Astrocyte (in vitro differentiated cells and primary cell): ENCODE measurements at regions not wholly inside any gene's neighbourhood (a gene's known extent, or its start where the extent isn't known, plus 50 kb on each side); places are given as distances from the start of the nearest gene placed in this dataset.

Experiments
- DNase-seq: peaks from one replicate; pipeline ENCODE4 v3.0.0-alpha.2; 2010; ENCODE audit warnings: low read depth
- FAIRE-seq: peaks from 2 replicates; lab custom pipeline; 2011; peaks lifted over from hg19 to GRCh38; lab: Jason Lieb, UNC
- H2AFZ ChIP-seq: 2 replicates; pipeline ENCODE4 v1.6.0; 2012; ENCODE audit warnings: low read depth, low read length, inconsistent platforms
- H3K27ac ChIP-seq: 2 replicates; pipeline ENCODE4 v1.5.1; 2011; ENCODE audit warnings: low read depth, low read length, inconsistent platforms
- H3K27me3 ChIP-seq: 2 replicates; pipeline ENCODE4 v1.6.0; 2011; ENCODE audit warnings: low read length, inconsistent platforms; ENCODE audit not compliant: insufficient read depth
- H3K36me3 ChIP-seq: 2 replicates; pipeline ENCODE4 v1.5.1; 2011; ENCODE audit warnings: low read length, inconsistent platforms; ENCODE audit not compliant: insufficient read depth
- H3K4me1 ChIP-seq: 2 replicates; pipeline ENCODE4 v1.5.1; 2011; ENCODE audit warnings: low read length, inconsistent platforms; ENCODE audit not compliant: insufficient read depth
- H3K4me2 ChIP-seq: 2 replicates; pipeline ENCODE4 v1.6.0; 2012; ENCODE audit warnings: low read length, inconsistent platforms
- H3K4me3 ChIP-seq: 2 replicates; pipeline ENCODE4 v1.5.1; 2011; ENCODE audit warnings: low read depth, mild to moderate bottlenecking, low read length, inconsistent platforms; ENCODE audit not compliant: insufficient read depth
- H3K79me2 ChIP-seq: 2 replicates; pipeline ENCODE4 v1.6.0; 2012; ENCODE audit warnings: mild to moderate bottlenecking, low read length, inconsistent platforms; ENCODE audit not compliant: insufficient read depth
- H3K9ac ChIP-seq: 2 replicates; pipeline ENCODE4 v1.6.0; 2012; ENCODE audit warnings: mild to moderate bottlenecking, low read length, inconsistent platforms
- H3K9me3 ChIP-seq: 2 replicates; pipeline ENCODE4 v1.5.1; 2012; ENCODE audit warnings: low read depth, mild to moderate bottlenecking, low read length, inconsistent platforms; ENCODE audit not compliant: insufficient read depth
- H4K20me1 ChIP-seq: 2 replicates; pipeline ENCODE4 v1.6.0; 2012; ENCODE audit warnings: low read length, inconsistent platforms; ENCODE audit not compliant: insufficient read depth
- H3K27ac Mint-ChIP-seq: one replicate; pipeline ENCODE4 v1.8.0; 2021; ENCODE audit warnings: mild to moderate bottlenecking, mixed read lengths; ENCODE audit not compliant: unreplicated experiment
- H3K27me3 Mint-ChIP-seq: one replicate; pipeline ENCODE4 v1.8.0; 2021; ENCODE audit warnings: low read depth, mixed read lengths; ENCODE audit not compliant: unreplicated experiment
- H3K36me3 Mint-ChIP-seq: one replicate; pipeline ENCODE4 v1.8.0; 2021; ENCODE audit warnings: low read depth, mixed read lengths; ENCODE audit not compliant: unreplicated experiment
- H3K4me1 Mint-ChIP-seq: one replicate; pipeline ENCODE4 v1.8.0; 2021; ENCODE audit warnings: low read depth, mixed read lengths; ENCODE audit not compliant: unreplicated experiment
- H3K4me3 Mint-ChIP-seq: one replicate; pipeline ENCODE4 v1.8.0; 2021; ENCODE audit warnings: mild to moderate bottlenecking, moderate library complexity, mixed read lengths; ENCODE audit not compliant: unreplicated experiment
- H3K9me3 Mint-ChIP-seq: one replicate; pipeline ENCODE4 v1.8.0; 2021; ENCODE audit warnings: mild to moderate bottlenecking, mixed read lengths; ENCODE audit not compliant: unreplicated experiment
- EZH2 ChIP-seq: IDR thresholded peaks from 2 replicates; pipeline ENCODE4 v1.6.1; 2012; ENCODE audit warnings: mild to moderate bottlenecking, low read length, inconsistent platforms; ENCODE audit not compliant: insufficient read depth
- TF ChIP-seq, protein P1 (sequence below): IDR thresholded peaks from 2 replicates; pipeline ENCODE4 v1.5.1; 2011; ENCODE audit warnings: low read depth, mild to moderate bottlenecking, inconsistent platforms, low read length, moderate library complexity; ENCODE audit not compliant: insufficient read depth

DNA sequence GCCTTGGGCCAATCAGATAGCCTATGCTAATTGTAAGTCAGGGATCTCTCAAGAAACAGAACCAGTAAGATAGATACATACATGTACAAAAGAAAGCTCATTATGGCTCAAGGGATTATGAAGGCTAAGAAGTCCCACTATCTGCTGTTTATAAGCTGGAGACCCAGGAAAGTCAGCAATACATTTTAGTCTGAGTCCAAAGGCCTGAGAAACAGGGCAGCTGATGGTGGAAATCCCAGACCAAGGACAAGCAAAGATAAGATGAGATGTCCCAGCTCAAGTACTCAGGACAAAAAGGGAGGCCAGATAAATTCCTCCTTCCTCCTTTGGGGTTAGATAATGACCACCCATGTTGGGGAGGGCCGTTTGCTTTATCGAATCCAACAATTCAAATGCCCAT lies 269.9 kb downstream of the AJAP1 start:
- TF ChIP-seq, protein P1, sequence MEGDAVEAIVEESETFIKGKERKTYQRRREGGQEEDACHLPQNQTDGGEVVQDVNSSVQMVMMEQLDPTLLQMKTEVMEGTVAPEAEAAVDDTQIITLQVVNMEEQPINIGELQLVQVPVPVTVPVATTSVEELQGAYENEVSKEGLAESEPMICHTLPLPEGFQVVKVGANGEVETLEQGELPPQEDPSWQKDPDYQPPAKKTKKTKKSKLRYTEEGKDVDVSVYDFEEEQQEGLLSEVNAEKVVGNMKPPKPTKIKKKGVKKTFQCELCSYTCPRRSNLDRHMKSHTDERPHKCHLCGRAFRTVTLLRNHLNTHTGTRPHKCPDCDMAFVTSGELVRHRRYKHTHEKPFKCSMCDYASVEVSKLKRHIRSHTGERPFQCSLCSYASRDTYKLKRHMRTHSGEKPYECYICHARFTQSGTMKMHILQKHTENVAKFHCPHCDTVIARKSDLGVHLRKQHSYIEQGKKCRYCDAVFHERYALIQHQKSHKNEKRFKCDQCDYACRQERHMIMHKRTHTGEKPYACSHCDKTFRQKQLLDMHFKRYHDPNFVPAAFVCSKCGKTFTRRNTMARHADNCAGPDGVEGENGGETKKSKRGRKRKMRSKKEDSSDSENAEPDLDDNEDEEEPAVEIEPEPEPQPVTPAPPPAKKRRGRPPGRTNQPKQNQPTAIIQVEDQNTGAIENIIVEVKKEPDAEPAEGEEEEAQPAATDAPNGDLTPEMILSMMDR = no peak
- TF ChIP-seq EZH2 = no peak
- FAIRE-seq (no peak), DNase-seq (no peak)
- H3K9ac ChIP-seq = no peak overlapping the region
- no peaks in the 10 kb centered on the region for H3K4me1 ChIP-seq
- no peak overlapping the region for H3K4me2 ChIP-seq
- no peaks in the 10 kb centered on the region for H3K36me3 ChIP-seq
- no peak overlapping the region for H3K4me3 Mint-ChIP-seq
- H3K4me3 ChIP-seq = no peak overlapping the region
- H3K36me3 Mint-ChIP-seq = no peaks in the 10 kb centered on the region
- no peaks in the 10 kb centered on the region for H3K27me3 ChIP-seq
- H3K27ac ChIP-seq = no peak overlapping the region
- H3K9me3 ChIP-seq = peaks cover 5% of the 10 kb centered on the region
- H3K27me3 Mint-ChIP-seq = peaks cover 9% of the 10 kb centered on the region
- H4K20me1 ChIP-seq = no peaks in the 10 kb centered on the region
- H3K4me1 Mint-ChIP-seq = no peaks in the 10 kb centered on the region
- H3K9me3 Mint-ChIP-seq = peaks cover 2% of the 10 kb centered on the region
- no peaks in the 10 kb centered on the region for H3K79me2 ChIP-seq
- H2AFZ ChIP-seq = no peak overlapping the region
- no peak overlapping the region for H3K27ac Mint-ChIP-seq

DNA sequence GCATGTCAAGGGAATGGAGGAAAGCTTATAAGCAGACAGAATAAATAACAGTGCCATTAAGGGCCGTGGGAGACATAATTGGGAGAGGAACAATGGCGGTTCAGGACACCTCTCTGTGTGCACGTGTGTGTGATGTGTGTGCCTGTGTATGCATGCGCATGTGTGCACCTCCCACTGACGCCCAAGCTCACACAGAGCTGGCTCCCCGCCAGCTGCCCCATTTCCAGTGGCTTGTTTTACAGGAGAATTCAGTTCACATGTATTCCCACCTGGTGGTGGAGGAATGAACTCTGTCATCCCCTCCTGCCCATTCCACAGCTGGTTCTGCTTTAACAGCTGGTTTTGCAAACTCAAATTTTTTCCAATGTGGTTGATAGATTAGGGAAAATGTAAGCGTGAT lies 262.2 kb downstream of the AJAP1 start:
- Histone ChIP-seq H3K9ac (no peak overlapping the region), H3K27me3 (no peaks in the 10 kb centered on the region), H3K36me3 (no peaks in the 10 kb centered on the region), H3K27ac (no peak overlapping the region), H4K20me1 (no peaks in the 10 kb centered on the region), H3K4me2 (no peak overlapping the region), H2AFZ (no peak overlapping the region), H3K4me1 (no peaks in the 10 kb centered on the region), H3K9me3 (peaks cover 5% of the 10 kb centered on the region), H3K79me2 (no peaks in the 10 kb centered on the region), H3K4me3 (no peak overlapping the region)
- H3K4me1 Mint-ChIP-seq = no peaks in the 10 kb centered on the region
- DNase-seq (no peak), FAIRE-seq (no peak)
- no peaks in the 10 kb centered on the region for H3K36me3 Mint-ChIP-seq
- TF ChIP-seq EZH2 = no peak
- TF ChIP-seq, protein P1 = no peak
- H3K27me3 Mint-ChIP-seq = peaks cover 5% of the 10 kb centered on the region
- no peaks in the 10 kb centered on the region for H3K9me3 Mint-ChIP-seq
- no peak overlapping the region for H3K4me3 Mint-ChIP-seq
- H3K27ac Mint-ChIP-seq = no peak overlapping the region

DNA sequence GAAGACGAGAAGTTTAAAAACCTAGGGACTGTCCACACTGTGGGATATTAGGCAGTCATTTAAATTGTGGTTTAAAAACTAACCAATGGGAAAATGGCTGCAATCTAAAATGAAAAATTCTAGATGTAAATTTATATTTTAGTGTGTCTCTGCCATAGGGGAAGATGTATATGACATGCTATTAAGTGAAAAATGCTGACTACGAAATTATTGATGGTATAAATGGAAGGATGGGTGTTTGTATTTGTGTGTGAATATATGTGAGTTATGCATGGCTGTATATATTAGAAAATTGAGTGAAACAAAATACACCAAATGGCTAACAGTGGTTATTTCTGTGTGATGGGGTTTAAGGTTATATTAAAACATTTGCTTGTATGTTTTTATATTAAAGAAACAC lies 260.7 kb downstream of the AJAP1 start:
- no peak overlapping the region for H3K27ac Mint-ChIP-seq
- H3K4me1 Mint-ChIP-seq = no peaks in the 10 kb centered on the region
- Histone ChIP-seq H3K4me3 (no peak overlapping the region), H2AFZ (no peak overlapping the region), H3K36me3 (no peaks in the 10 kb centered on the region), H3K79me2 (no peaks in the 10 kb centered on the region), H4K20me1 (no peaks in the 10 kb centered on the region), H3K9me3 (no peaks in the 10 kb centered on the region), H3K27ac (no peak overlapping the region), H3K9ac (no peak overlapping the region), H3K4me1 (no peaks in the 10 kb centered on the region), H3K4me2 (no peak overlapping the region), H3K27me3 (no peaks in the 10 kb centered on the region)
- peaks cover 9% of the 10 kb centered on the region for H3K27me3 Mint-ChIP-seq
- DNase-seq = no peak
- no peaks in the 10 kb centered on the region for H3K36me3 Mint-ChIP-seq
- FAIRE-seq = no peak
- peaks cover 5% of the 10 kb centered on the region for H3K9me3 Mint-ChIP-seq
- no peak overlapping the region for H3K4me3 Mint-ChIP-seq
- TF ChIP-seq, protein P1 = no peak
- TF ChIP-seq EZH2 = no peak
